Endodermal cell (in vitro differentiated cells): ENCODE measurements at regions not wholly inside any gene's neighbourhood (a gene's known extent, or its start where the extent isn't known, plus 50 kb on each side); places are given as distances from the start of the nearest gene placed in this dataset.

ENCODE experiments used
- DNase-seq: peaks from one replicate; pipeline ENCODE4 v3.0.0-alpha.2; 2017
- H3K27ac ChIP-seq: 2 replicates; pipeline ENCODE4 v1.5.1; 2013; ENCODE audit warnings: mild to moderate bottlenecking, low read depth, low read length, moderate library complexity
- H3K27me3 ChIP-seq: 2 replicates; pipeline ENCODE4 v1.6.1; 2013; ENCODE audit warnings: mild to moderate bottlenecking, low read length, moderate library complexity; ENCODE audit not compliant: insufficient read depth, control insufficient read depth, poor library complexity, severe bottlenecking
- H3K36me3 ChIP-seq: 2 replicates; pipeline ENCODE4 v1.7.0; 2013; ENCODE audit warnings: mild to moderate bottlenecking, low read length, moderate library complexity; ENCODE audit not compliant: control insufficient read depth, insufficient read depth
- H3K4me1 ChIP-seq: one replicate; pipeline ENCODE4 v1.7.0; 2013; ENCODE audit warnings: low read length; ENCODE audit not compliant: control insufficient read depth, insufficient read depth
- H3K4me3 ChIP-seq: 2 replicates; pipeline ENCODE4 v1.5.1; 2013; ENCODE audit warnings: mild to moderate bottlenecking, low read length, moderate library complexity
- H3K9ac ChIP-seq: 2 replicates; pipeline ENCODE4 v1.6.1; 2013; ENCODE audit warnings: mild to moderate bottlenecking, low read length, moderate library complexity; ENCODE audit not compliant: poor library complexity, severe bottlenecking; ENCODE audit errors: extremely low read depth
- H3K9me3 ChIP-seq: 2 replicates; pipeline ENCODE4 v1.6.1; 2013; ENCODE audit warnings: mild to moderate bottlenecking, low read length, moderate library complexity; ENCODE audit not compliant: control insufficient read depth
- H3K27ac Mint-ChIP-seq: 2 replicates; pipeline ENCODE4 v1.8.0; 2020; ENCODE audit warnings: mixed read lengths
- H3K27me3 Mint-ChIP-seq: 2 replicates; pipeline ENCODE4 v1.8.0; 2021; ENCODE audit warnings: mild to moderate bottlenecking, mixed read lengths; ENCODE audit not compliant: insufficient read depth
- H3K36me3 Mint-ChIP-seq: 2 replicates; pipeline ENCODE4 v1.8.0; 2020; ENCODE audit warnings: low read depth, mixed read lengths
- H3K4me1 Mint-ChIP-seq: 2 replicates; pipeline ENCODE4 v1.8.0; 2020; ENCODE audit warnings: mixed read lengths
- H3K4me3 Mint-ChIP-seq: 2 replicates; pipeline ENCODE4 v1.8.0; 2020; ENCODE audit warnings: mild to moderate bottlenecking, moderate library complexity, mixed read lengths
- H3K9me3 Mint-ChIP-seq: 2 replicates; pipeline ENCODE4 v1.8.0; 2020; ENCODE audit warnings: mild to moderate bottlenecking, mixed read lengths
- CTCF ChIP-seq: fragments of 200-600 bp; sonication (generic); conservative IDR thresholded peaks from 2 replicates; pipeline ENCODE4 v1.5.0; 2021; ENCODE audit warnings: antibody characterized with exemption, mild to moderate bottlenecking
- WGBS, 2 experiments: methylation state at CpG; one replicate each; pipeline versions ENCODE4 v1.1.5 to v1.1.7; 2013; ENCODE audit warnings: missing lambda C conversion rate in 2 of 2, mixed read lengths in 1 of 2; ENCODE audit not compliant: insufficient coverage in 1 of 2, insufficient read length in 1 of 2; 5-methylcytosine and 5-hydroxymethylcytosine counted together

- no peak overlapping the region for H3K27ac ChIP-seq
- Mint-ChIP-seq H3K27ac (no peak overlapping the region), H3K4me1 (peaks cover 7% of the 10 kb centered on the region), H3K4me3 (no peak overlapping the region), H3K27me3 (no peaks in the 10 kb centered on the region), H3K9me3 (no peaks in the 10 kb centered on the region), H3K36me3 (no peaks in the 10 kb centered on the region)
- H3K27me3 ChIP-seq, result no peaks in the 10 kb centered on the region
- no peaks in the 10 kb centered on the region for H3K9me3 ChIP-seq
- 75% methylated on average over 1 of the region's 1 CpG; no CpG with 5 or more reads in 1 of the 2 experiments for WGBS, 2 experiments
- no peak for DNase-seq
- H3K4me3 ChIP-seq, result no peak overlapping the region
- H3K4me1 ChIP-seq, result no peaks in the 10 kb centered on the region
- no peaks in the 10 kb centered on the region for H3K36me3 ChIP-seq
- no peak overlapping the region for H3K9ac ChIP-seq
- no peak for TF ChIP-seq CTCF
Observed at GRCh38 chr9:106075960-106076327, 381.6 kb downstream of the TMEM38B start.

- Mint-ChIP-seq H3K9me3 (no peaks in the 10 kb centered on the region), H3K27me3 (no peaks in the 10 kb centered on the region), H3K4me1 (peaks cover 7% of the 10 kb centered on the region)
Observed at GRCh38 chr9:106076711-106077110, 382.4 kb downstream of the TMEM38B start.

GRCh38 chr9:106077731-106078130, 383.4 kb downstream of the TMEM38B start:
- no peaks in the 10 kb centered on the region for H3K9me3 Mint-ChIP-seq

More at GRCh38 chr9:106076711-106077110, 382.4 kb downstream of the TMEM38B start:
- WGBS, 2 experiments, result 79% methylated on average over 1 of the region's 1 CpG; no CpG with 5 or more reads in 1 of the 2 experiments
- no peak for TF ChIP-seq CTCF
- Histone ChIP-seq H3K27me3 (no peaks in the 10 kb centered on the region), H3K9me3 (no peaks in the 10 kb centered on the region), H3K27ac (no peak overlapping the region), H3K4me1 (no peaks in the 10 kb centered on the region), H3K36me3 (no peaks in the 10 kb centered on the region), H3K9ac (no peak overlapping the region), H3K4me3 (no peak overlapping the region)
- Mint-ChIP-seq H3K27ac (no peak overlapping the region), H3K36me3 (no peaks in the 10 kb centered on the region), H3K4me3 (no peak overlapping the region)
- no peak for DNase-seq

More at GRCh38 chr9:106077731-106078130, 383.4 kb downstream of the TMEM38B start:
- Histone ChIP-seq H3K9me3 (no peaks in the 10 kb centered on the region), H3K36me3 (no peaks in the 10 kb centered on the region), H3K27me3 (no peaks in the 10 kb centered on the region), H3K4me1 (no peaks in the 10 kb centered on the region), H3K27ac (no peak overlapping the region), H3K9ac (no peak overlapping the region), H3K4me3 (no peak overlapping the region)
- TF ChIP-seq CTCF, result no peak
- WGBS, 2 experiments, result 78 to 95% methylated on average over 1 to 2 of the region's 2 CpGs
- Mint-ChIP-seq H3K36me3 (no peaks in the 10 kb centered on the region), H3K27me3 (no peaks in the 10 kb centered on the region), H3K4me3 (no peak overlapping the region), H3K4me1 (peaks cover 7% of the 10 kb centered on the region), H3K27ac (no peak overlapping the region)
- DNase-seq, result no peak
